ENCODE measurements at regions not wholly inside any gene's neighbourhood (a gene's known extent, or its start where the extent isn't known, plus 50 kb on each side); places are given as distances from the start of the nearest gene placed in this dataset.

GRCh38 chr2:71831193-71831577, 316.5 kb downstream of the CYP26B1 start:
- Histone ChIP-seq H2AFZ (ENCODE audit: insufficient read depth, low read length, poor library complexity) (no peak overlapping the region), H3K4me1 (ENCODE audit: control insufficient read depth in 1 of 2, insufficient read depth in 2 of 2, low read length in 2 of 2) (peaks cover 5 to 7% of the 10 kb centered on the region in 2 experiments), H3K79me1 (ENCODE audit: low read length) (no peaks in the 10 kb centered on the region), H3K18ac (ENCODE audit: low read length) (no peak overlapping the region), H4K12ac (ENCODE audit: low read depth, low read length) (no peak overlapping the region), H3K4me2 (ENCODE audit: low read length) (no peak overlapping the region), H2BK5ac (ENCODE audit: low read depth, low read length, poor library complexity) (no peak overlapping the region), H2BK12ac (ENCODE audit: low read length) (no peak overlapping the region), H3K9ac (ENCODE audit: low read length) (no peak overlapping the region), H2AK5ac (ENCODE audit: low read length) (no peak overlapping the region), H4K8ac (ENCODE audit: low read depth, low read length) (no peak overlapping the region), H3K4ac (ENCODE audit: low read depth, low read length) (no peak overlapping the region), H3K23ac (ENCODE audit: low read length) (no peak overlapping the region), H3K9me3 (ENCODE audit: insufficient read depth, low read depth, low read length) (peaks cover 2% of the 10 kb centered on the region), H3K36me3 (ENCODE audit: control insufficient read depth in 1 of 2, insufficient read depth in 2 of 2, low read length in 2 of 2) (no peaks in the 10 kb centered on the region), H3K14ac (ENCODE audit: low read length) (no peak overlapping the region), H3K79me2 (ENCODE audit: control insufficient read depth, insufficient read depth, low read length, poor library complexity) (no peaks in the 10 kb centered on the region), H3K4me3 (ENCODE audit: low read depth, low read length) (no peak overlapping the region), H3K27me3 (ENCODE audit: insufficient read depth, low read length) (no peaks in the 10 kb centered on the region), H4K91ac (ENCODE audit: low read depth, low read length) (no peak overlapping the region), H2BK120ac (ENCODE audit: insufficient read depth, low read length, poor library complexity) (no peak overlapping the region), H3K27ac (ENCODE audit: low read depth, low read length) (no peak overlapping the region)
- WGBS (ENCODE audit: extremely low coverage, insufficient coverage, insufficient read length), result no CpG with 5 or more reads among the region's 7 CpGs
- DNase-seq, result peak; percentile 70 to 83

- no peak overlapping the region for H3K23ac ChIP-seq (ENCODE audit: low read length)
- peaks cover 2% of the 10 kb centered on the region for H3K9me3 ChIP-seq (ENCODE audit: insufficient read depth, low read depth, low read length)
- H3K4me1 ChIP-seq (ENCODE audit: control insufficient read depth in 1 of 2, insufficient read depth in 2 of 2, low read length in 2 of 2), result peaks cover 5 to 7% of the 10 kb centered on the region in 2 experiments
- no peak overlapping the region for H2BK5ac ChIP-seq (ENCODE audit: low read depth, low read length, poor library complexity)
- H3K14ac ChIP-seq (ENCODE audit: low read length), result no peak overlapping the region
- H3K36me3 ChIP-seq (ENCODE audit: control insufficient read depth in 1 of 2, insufficient read depth in 2 of 2, low read length in 2 of 2), result no peaks in the 10 kb centered on the region
- H3K79me2 ChIP-seq (ENCODE audit: control insufficient read depth, insufficient read depth, low read length, poor library complexity), result no peaks in the 10 kb centered on the region
- WGBS (ENCODE audit: extremely low coverage, insufficient coverage, insufficient read length), result no CpG with 5 or more reads among the region's 9 CpGs
- no peaks in the 10 kb centered on the region for H3K27me3 ChIP-seq (ENCODE audit: insufficient read depth, low read length)
- no peak overlapping the region for H4K91ac ChIP-seq (ENCODE audit: low read depth, low read length)
- H3K4me2 ChIP-seq (ENCODE audit: low read length), result no peak overlapping the region
- no peaks in the 10 kb centered on the region for H3K79me1 ChIP-seq (ENCODE audit: low read length)
- no peak overlapping the region for H3K9ac ChIP-seq (ENCODE audit: low read length)
- no peak overlapping the region for H2AK5ac ChIP-seq (ENCODE audit: low read length)
- H4K8ac ChIP-seq (ENCODE audit: low read depth, low read length), result no peak overlapping the region
- H2BK12ac ChIP-seq (ENCODE audit: low read length), result no peak overlapping the region
- H2BK120ac ChIP-seq (ENCODE audit: insufficient read depth, low read length, poor library complexity), result no peak overlapping the region
- no peak overlapping the region for H3K18ac ChIP-seq (ENCODE audit: low read length)
- H2AFZ ChIP-seq (ENCODE audit: insufficient read depth, low read length, poor library complexity), result no peak overlapping the region
- H3K4ac ChIP-seq (ENCODE audit: low read depth, low read length), result no peak overlapping the region
- no peak overlapping the region for H3K27ac ChIP-seq (ENCODE audit: low read depth, low read length)
- peak in 1 of 2 donors; percentile 46 for DNase-seq
- H4K12ac ChIP-seq (ENCODE audit: low read depth, low read length), result no peak overlapping the region
- no peak overlapping the region for H3K4me3 ChIP-seq (ENCODE audit: low read depth, low read length)
These were observed 317.0 kb downstream of the CYP26B1 start for GRCh38 chr2:71830497-71831192.

GRCh38 chr2:71829008-71829407, 318.7 kb downstream of the CYP26B1 start:
- Histone ChIP-seq H3K9me3 (ENCODE audit: insufficient read depth, low read depth, low read length) (peaks cover 2% of the 10 kb centered on the region), H3K4ac (ENCODE audit: low read depth, low read length) (no peak overlapping the region), H2BK120ac (ENCODE audit: insufficient read depth, low read length, poor library complexity) (no peak overlapping the region), H3K23ac (ENCODE audit: low read length) (no peak overlapping the region), H4K91ac (ENCODE audit: low read depth, low read length) (no peak overlapping the region), H2BK5ac (ENCODE audit: low read depth, low read length, poor library complexity) (no peak overlapping the region), H3K27ac (ENCODE audit: low read depth, low read length) (no peak overlapping the region), H3K14ac (ENCODE audit: low read length) (no peak overlapping the region), H4K8ac (ENCODE audit: low read depth, low read length) (no peak overlapping the region), H2BK12ac (ENCODE audit: low read length) (no peak overlapping the region), H4K12ac (ENCODE audit: low read depth, low read length) (no peak overlapping the region), H3K36me3 (ENCODE audit: control insufficient read depth in 1 of 2, insufficient read depth in 2 of 2, low read length in 2 of 2) (no peaks in the 10 kb centered on the region), H3K79me1 (ENCODE audit: low read length) (no peaks in the 10 kb centered on the region), H3K4me2 (ENCODE audit: low read length) (no peak overlapping the region), H2AK5ac (ENCODE audit: low read length) (no peak overlapping the region), H3K4me1 (ENCODE audit: control insufficient read depth in 1 of 2, insufficient read depth in 2 of 2, low read length in 2 of 2) (peaks cover 5 to 7% of the 10 kb centered on the region in 2 experiments), H3K4me3 (ENCODE audit: low read depth, low read length) (no peak overlapping the region), H3K18ac (ENCODE audit: low read length) (no peak overlapping the region), H3K9ac (ENCODE audit: low read length) (no peak overlapping the region), H3K27me3 (ENCODE audit: insufficient read depth, low read length) (no peaks in the 10 kb centered on the region), H3K79me2 (ENCODE audit: control insufficient read depth, insufficient read depth, low read length, poor library complexity) (no peaks in the 10 kb centered on the region), H2AFZ (ENCODE audit: insufficient read depth, low read length, poor library complexity) (no peak overlapping the region)
- no peak for DNase-seq
- WGBS (ENCODE audit: extremely low coverage, insufficient coverage, insufficient read length), result no CpG with 5 or more reads among the region's 6 CpGs

- Histone ChIP-seq H2BK12ac (ENCODE audit: low read length) (no peak overlapping the region), H2AK5ac (ENCODE audit: low read length) (no peak overlapping the region), H3K18ac (ENCODE audit: low read length) (no peak overlapping the region), H4K91ac (ENCODE audit: low read depth, low read length) (no peak overlapping the region), H3K27me3 (ENCODE audit: insufficient read depth, low read length) (no peaks in the 10 kb centered on the region), H3K4me3 (ENCODE audit: low read depth, low read length) (no peak overlapping the region), H2BK5ac (ENCODE audit: low read depth, low read length, poor library complexity) (no peak overlapping the region), H4K12ac (ENCODE audit: low read depth, low read length) (no peak overlapping the region), H3K79me1 (ENCODE audit: low read length) (no peaks in the 10 kb centered on the region), H2AFZ (ENCODE audit: insufficient read depth, low read length, poor library complexity) (no peak overlapping the region), H3K4me1 (ENCODE audit: control insufficient read depth in 1 of 2, insufficient read depth in 2 of 2, low read length in 2 of 2) (peaks cover 5 to 7% of the 10 kb centered on the region in 2 experiments), H3K23ac (ENCODE audit: low read length) (no peak overlapping the region), H4K8ac (ENCODE audit: low read depth, low read length) (no peak overlapping the region), H2BK120ac (ENCODE audit: insufficient read depth, low read length, poor library complexity) (no peak overlapping the region), H3K27ac (ENCODE audit: low read depth, low read length) (no peak overlapping the region), H3K14ac (ENCODE audit: low read length) (no peak overlapping the region), H3K79me2 (ENCODE audit: control insufficient read depth, insufficient read depth, low read length, poor library complexity) (no peaks in the 10 kb centered on the region), H3K4ac (ENCODE audit: low read depth, low read length) (no peak overlapping the region), H3K9me3 (ENCODE audit: insufficient read depth, low read depth, low read length) (peaks cover 2% of the 10 kb centered on the region), H3K36me3 (ENCODE audit: control insufficient read depth in 1 of 2, insufficient read depth in 2 of 2, low read length in 2 of 2) (no peaks in the 10 kb centered on the region), H3K9ac (ENCODE audit: low read length) (no peak overlapping the region), H3K4me2 (ENCODE audit: low read length) (no peak overlapping the region)
- DNase-seq, result no peak
- no CpG with 5 or more reads among the region's 7 CpGs for WGBS (ENCODE audit: extremely low coverage, insufficient coverage, insufficient read length)
These were observed 319.7 kb downstream of the CYP26B1 start for GRCh38 chr2:71827973-71828372.
